A673 (cell line): ENCODE measurements at regions not wholly inside any gene's neighbourhood (a gene's known extent, or its start where the extent isn't known, plus 50 kb on each side); places are given as distances from the start of the nearest gene placed in this dataset.

Experiments
- BruUV-seq: library from RNA; stranded (reverse); fragments of 400-500 nt; replicated peaks from 2 replicates; lab custom pipeline; 2021; lab: Mats Ljungman, UMichigan
- CTCF ChIA-PET: fragments of 300-600 bp; sonication (Branson Sonifier 250); formaldehyde crosslinking; loops from one replicate; lab custom pipeline; 2022; ENCODE audit warnings: antibody characterized with exemption; lab: Charles Lee
- POLR2A ChIA-PET: fragments of 300-600 bp; sonication (Branson Sonifier 250); formaldehyde crosslinking; loops from one replicate; lab custom pipeline; 2022; ENCODE audit warnings: antibody characterized with exemption; ENCODE audit not compliant: low non-redundant PET; lab: Charles Lee
- DNase-seq: peaks from one replicate; pipeline ENCODE4 v3.0.0-alpha.2; 2015; ENCODE audit warnings: low spot score
- H3K27ac ChIP-seq: fragments of 200-600 bp; sonication (generic); 2 replicates; pipeline ENCODE4 v1.5.1; 2016; ENCODE audit warnings: mixed run types, low read depth, mild to moderate bottlenecking, mixed read lengths, antibody characterized with exemption, low read length; ENCODE audit not compliant: poor library complexity, severe bottlenecking
- H3K27me3 ChIP-seq: fragments of 200-600 bp; sonication (generic); replicated peaks from 2 replicates; pipeline ENCODE4 v1.6.1; 2017; ENCODE audit warnings: mixed run types, low read depth, mild to moderate bottlenecking, mixed read lengths, antibody characterized with exemption, low read length; ENCODE audit not compliant: insufficient read depth, poor library complexity
- H3K36me3 ChIP-seq: fragments of 200-600 bp; sonication (generic); 2 replicates; pipeline ENCODE4 v1.6.1; 2016; ENCODE audit warnings: mixed run types, mild to moderate bottlenecking, mixed read lengths, antibody characterized with exemption, low read length; ENCODE audit not compliant: insufficient read depth, poor library complexity, severe bottlenecking
- H3K4me1 ChIP-seq: fragments of 200-600 bp; sonication (generic); 2 replicates; pipeline ENCODE4 v1.6.1; 2017; ENCODE audit warnings: mixed run types, mild to moderate bottlenecking, mixed read lengths, antibody characterized with exemption, low read length; ENCODE audit not compliant: insufficient read depth, poor library complexity, severe bottlenecking
- H3K4me3 ChIP-seq: fragments of 200-600 bp; sonication (generic); 2 replicates; pipeline ENCODE4 v1.5.1; 2016; ENCODE audit warnings: low read depth, mixed run types, mild to moderate bottlenecking, mixed read lengths, low read length; ENCODE audit not compliant: poor library complexity, severe bottlenecking
- H3K9me3 ChIP-seq: fragments of 200-600 bp; sonication (generic); 2 replicates; pipeline ENCODE4 v1.6.1; 2016; ENCODE audit warnings: mixed run types, low read depth, mild to moderate bottlenecking, mixed read lengths, antibody characterized with exemption, low read length; ENCODE audit not compliant: poor library complexity, severe bottlenecking
- EZH2 ChIP-seq: fragments of 200-600 bp; sonication (generic); IDR thresholded peaks from 2 replicates; pipeline ENCODE4 v1.6.1; 2017; ENCODE audit warnings: borderline replicate concordance, low read depth, mild to moderate bottlenecking, mixed read lengths, antibody characterized with exemption, low read length; ENCODE audit not compliant: poor library complexity, severe bottlenecking
- intact Hi-C: fragments of 100-400 bp; cut with micrococcal nuclease; formaldehyde crosslinking; loops from one replicate; pipeline ENCODE4 v1.10.0; 2022; ENCODE audit not compliant: unreplicated experiment
- TF ChIP-seq, protein P1 (sequence below): fragments of 300-800, 200-600 bp; sonication (generic); conservative IDR thresholded peaks from 2 replicates; pipeline ENCODE4 v1.5.1; 2017; ENCODE audit warnings: low read depth, mild to moderate bottlenecking, antibody characterized with exemption, low read length, moderate library complexity, mixed read lengths

- intact Hi-C loops = no loop called here
- no peak for TF ChIP-seq EZH2
- TF ChIP-seq, protein P1, sequence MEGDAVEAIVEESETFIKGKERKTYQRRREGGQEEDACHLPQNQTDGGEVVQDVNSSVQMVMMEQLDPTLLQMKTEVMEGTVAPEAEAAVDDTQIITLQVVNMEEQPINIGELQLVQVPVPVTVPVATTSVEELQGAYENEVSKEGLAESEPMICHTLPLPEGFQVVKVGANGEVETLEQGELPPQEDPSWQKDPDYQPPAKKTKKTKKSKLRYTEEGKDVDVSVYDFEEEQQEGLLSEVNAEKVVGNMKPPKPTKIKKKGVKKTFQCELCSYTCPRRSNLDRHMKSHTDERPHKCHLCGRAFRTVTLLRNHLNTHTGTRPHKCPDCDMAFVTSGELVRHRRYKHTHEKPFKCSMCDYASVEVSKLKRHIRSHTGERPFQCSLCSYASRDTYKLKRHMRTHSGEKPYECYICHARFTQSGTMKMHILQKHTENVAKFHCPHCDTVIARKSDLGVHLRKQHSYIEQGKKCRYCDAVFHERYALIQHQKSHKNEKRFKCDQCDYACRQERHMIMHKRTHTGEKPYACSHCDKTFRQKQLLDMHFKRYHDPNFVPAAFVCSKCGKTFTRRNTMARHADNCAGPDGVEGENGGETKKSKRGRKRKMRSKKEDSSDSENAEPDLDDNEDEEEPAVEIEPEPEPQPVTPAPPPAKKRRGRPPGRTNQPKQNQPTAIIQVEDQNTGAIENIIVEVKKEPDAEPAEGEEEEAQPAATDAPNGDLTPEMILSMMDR = no peak
- no peaks in the 10 kb centered on the region for H3K27me3 ChIP-seq
- BruUV-seq = no TSS peak
- H3K4me3 ChIP-seq = no peak overlapping the region
- no peak overlapping the region for H3K27ac ChIP-seq
- H3K4me1 ChIP-seq = no peaks in the 10 kb centered on the region
- no peaks in the 10 kb centered on the region for H3K36me3 ChIP-seq
- ChIA-PET POLR2A (no interaction called here), CTCF (no interaction called here)
- no peaks in the 10 kb centered on the region for H3K9me3 ChIP-seq
- DNase-seq = no peak
These were observed 317.5 kb upstream of the MARCKS start for GRCh38 chr6:113539623-113540022.

DNA sequence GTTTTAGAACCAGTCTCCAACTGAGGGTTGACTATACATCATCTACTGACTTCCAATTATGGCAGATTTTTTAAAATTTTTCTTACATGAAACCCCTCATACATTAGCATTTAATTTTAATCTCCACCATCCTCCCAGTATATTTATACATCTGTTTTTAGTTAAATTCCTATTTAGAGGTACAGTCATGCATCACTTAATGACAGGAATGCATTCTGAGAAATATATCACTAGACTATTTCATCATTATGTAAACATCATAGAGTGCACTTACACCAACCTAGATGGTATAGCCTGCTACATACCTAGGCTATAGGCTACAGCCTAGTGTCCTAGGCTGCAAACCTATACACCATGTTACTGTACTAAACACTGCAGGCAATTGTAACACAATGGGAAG, 316.7 kb upstream of the MARCKS start:
- POLR2A ChIA-PET = no interaction called here

DNA sequence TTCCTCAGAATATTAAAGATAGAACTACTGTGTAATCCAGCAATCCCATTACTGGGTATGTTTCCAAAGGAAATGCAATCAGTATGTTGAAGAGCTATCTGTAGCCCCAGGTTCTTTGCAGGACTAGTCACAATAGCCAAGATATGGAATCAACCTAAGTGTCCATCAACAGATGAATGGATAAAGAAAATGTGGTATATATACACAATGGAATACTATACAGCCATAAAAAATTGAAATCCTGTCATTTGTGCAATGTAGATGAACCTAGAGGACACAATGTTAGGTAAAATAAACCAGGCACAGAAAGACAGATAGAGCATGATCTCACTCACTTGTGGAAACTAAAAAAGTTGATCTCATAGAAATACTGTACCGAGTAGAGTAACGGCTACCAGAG, 306.0 kb upstream of the MARCKS start:
- H3K4me1 ChIP-seq = no peaks in the 10 kb centered on the region
- POLR2A ChIA-PET = no interaction called here
- H3K27me3 ChIP-seq = no peaks in the 10 kb centered on the region
- intact Hi-C loops = no loop called here
- TF ChIP-seq, protein P1 = no peak
- no peak for TF ChIP-seq EZH2
- H3K36me3 ChIP-seq = no peaks in the 10 kb centered on the region
- no TSS peak for BruUV-seq
- H3K4me3 ChIP-seq = no peak overlapping the region
- H3K9me3 ChIP-seq = no peaks in the 10 kb centered on the region
- no peak overlapping the region for H3K27ac ChIP-seq
- CTCF ChIA-PET = no interaction called here
- DNase-seq = no peak

More for the DNA sequence above, 316.7 kb upstream of the MARCKS start:
- Histone ChIP-seq H3K4me1 (no peaks in the 10 kb centered on the region), H3K9me3 (no peaks in the 10 kb centered on the region), H3K27me3 (no peaks in the 10 kb centered on the region), H3K4me3 (no peak overlapping the region), H3K36me3 (no peaks in the 10 kb centered on the region), H3K27ac (no peak overlapping the region)
- intact Hi-C loops = no loop called here
- DNase-seq = no peak
- no TSS peak for BruUV-seq
- CTCF ChIA-PET = no interaction called here
- TF ChIP-seq EZH2 = no peak
- TF ChIP-seq, protein P1 = no peak
